GM04504 (cell line): ENCODE measurements at regions not wholly inside any gene's neighbourhood (a gene's known extent, or its start where the extent isn't known, plus 50 kb on each side); places are given as distances from the start of the nearest gene placed in this dataset.
"Not testable (repeated sequence)": the region's sequence is repeated elsewhere in the genome, so short reads cannot be mapped to it uniquely, and the experiment has no call there.

Experiments
- DNase-seq: peaks from one replicate; pipeline ENCODE4 v3.0.0-alpha.2; 2012; ENCODE audit warnings: low read depth

DNA sequence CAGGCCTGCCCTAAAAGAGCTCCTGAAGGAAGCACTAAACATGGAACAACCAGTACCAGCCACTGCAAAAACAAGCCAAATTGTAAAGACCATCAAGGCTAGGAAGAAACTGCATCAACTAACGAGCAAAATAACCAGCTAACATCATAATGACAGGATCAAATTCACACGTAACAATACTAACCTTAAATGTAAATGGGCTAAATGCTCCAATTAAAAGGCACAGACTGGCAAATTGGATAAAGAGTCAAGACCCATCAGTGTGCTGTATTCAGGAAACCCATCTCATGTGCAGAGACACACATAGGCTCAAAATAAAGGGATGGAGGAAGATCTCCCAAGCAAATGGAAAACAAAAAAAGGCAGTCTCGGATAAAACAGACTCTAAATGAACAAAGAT lies 117.7 kb upstream of the ETV3 start:
- DNase-seq = not testable (repeated sequence)

GRCh38 chr1:157254183-157254582 lies 116.0 kb upstream of the ETV3 start:
- not testable (repeated sequence) for DNase-seq

DNA sequence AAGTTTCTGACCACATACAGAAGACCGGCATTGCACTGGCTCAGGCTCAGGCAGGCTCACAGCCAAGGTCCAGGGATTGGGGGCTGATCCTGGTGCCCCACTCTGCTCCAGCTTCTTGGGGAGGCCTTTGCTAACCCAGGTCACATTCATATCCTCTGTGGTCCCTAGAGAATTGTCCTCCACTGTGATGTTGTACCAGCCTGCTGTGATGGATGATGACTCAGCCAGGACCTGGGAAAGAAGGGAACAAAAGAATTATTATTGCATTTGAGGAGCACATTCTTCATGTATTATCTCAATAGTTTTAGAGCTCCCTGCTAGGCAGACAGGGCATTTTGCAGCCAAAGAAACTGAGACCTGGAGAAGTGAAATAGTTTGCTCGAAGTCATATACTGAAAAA lies 114.3 kb upstream of the ETV3 start:
- DNase-seq = no peak

- DNase-seq = no peak
Observed at GRCh38 chr1:157249739-157250138, 111.5 kb upstream of the ETV3 start.

GRCh38 chr1:157249326-157249725 lies 111.1 kb upstream of the ETV3 start:
- DNase-seq = no peak

- DNase-seq = not testable (repeated sequence)
Observed at GRCh38 chr1:157247764-157248049, 109.5 kb upstream of the ETV3 start.

DNA sequence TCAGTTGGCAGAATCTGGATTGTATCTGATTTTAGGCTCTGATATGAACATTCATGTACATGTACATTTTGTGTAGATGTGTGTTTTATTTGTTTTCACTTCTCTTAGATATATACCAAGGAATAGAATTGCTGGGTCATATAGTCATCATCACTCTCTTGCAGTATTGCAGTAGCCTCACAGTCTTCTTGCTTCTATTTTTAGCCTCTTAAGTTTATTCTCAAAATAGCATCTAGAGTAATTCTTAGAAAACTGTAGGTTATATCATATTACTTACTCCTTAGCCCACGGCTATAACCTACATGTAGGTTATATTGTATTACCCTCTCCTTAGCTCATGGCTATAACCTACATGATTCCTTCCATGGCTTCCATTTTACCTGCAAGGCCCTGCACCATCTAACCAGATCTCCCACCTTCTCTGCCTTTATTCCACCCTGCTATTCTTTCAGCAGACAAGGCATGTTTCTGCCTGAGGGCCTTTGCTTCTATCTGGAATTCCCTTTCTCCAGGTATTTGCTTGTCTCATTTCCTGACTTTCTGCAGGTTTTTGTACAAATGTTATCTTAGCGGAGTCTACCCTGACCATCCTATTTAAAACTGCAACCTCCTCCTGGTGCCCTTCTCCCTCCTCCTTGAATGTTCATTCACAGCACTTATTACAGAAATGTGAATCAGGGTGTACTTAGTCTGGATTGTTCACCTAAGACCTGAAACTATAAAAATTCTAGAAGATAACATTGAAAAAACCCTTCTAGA lies 109.0 kb upstream of the ETV3 start:
- no peak for DNase-seq

DNA sequence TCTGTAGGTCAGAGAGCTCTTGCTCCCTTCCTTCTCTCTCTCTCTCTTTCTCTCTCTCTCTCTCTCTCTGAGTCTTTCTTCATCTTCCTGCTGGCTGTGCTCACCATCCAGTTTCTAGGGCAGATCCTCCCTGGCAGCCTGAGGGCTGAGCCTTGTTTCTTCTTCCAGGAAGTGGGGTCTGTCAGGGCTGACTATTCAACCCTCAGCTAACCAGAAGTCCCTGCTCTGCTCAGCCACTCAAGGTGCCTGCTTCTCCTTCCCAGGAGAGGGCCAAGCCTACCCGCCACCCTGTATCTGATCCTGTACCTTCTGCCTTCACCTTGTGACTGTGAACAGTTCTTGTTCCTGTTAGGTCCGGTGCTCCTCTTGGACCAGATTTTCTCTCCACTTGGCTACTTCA lies 107.6 kb upstream of the ETV3 start:
- DNase-seq = no peak

- DNase-seq = no peak
Observed at GRCh38 chr1:157241185-157241538, 103.0 kb upstream of the ETV3 start.

DNA sequence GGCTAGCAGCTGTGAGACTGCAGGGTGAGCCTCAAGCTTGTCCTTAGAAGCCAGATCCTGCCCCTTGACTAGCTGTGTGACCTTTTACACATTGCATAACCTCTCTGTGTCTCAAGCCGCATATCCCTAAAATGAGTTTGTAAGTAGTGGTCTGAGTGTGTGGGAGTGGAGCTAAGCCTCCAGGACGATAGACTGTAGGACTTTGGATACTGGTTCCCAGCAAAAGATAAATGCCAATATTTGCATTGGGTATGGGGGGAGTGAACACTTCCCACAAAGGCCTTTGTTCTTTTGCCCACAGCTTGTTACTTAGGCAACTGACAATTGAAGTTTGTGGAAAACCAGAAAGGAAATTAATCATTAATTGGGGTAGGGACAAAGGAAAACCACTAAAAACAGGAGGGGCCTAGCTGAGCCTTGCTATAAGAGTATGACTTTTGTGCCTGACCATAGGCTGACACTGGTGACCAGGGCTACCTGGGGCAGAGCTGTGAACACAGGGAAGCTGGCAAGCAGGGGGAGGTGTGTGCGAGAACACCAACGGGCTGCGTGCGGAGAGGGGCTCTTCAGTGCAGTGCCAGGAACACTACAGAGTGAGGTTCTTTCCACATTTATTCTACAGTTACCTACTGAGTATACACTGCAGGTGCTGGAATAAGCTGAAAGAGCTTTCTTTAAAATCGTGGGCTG lies 102.4 kb upstream of the ETV3 start:
- DNase-seq = no peak

DNA sequence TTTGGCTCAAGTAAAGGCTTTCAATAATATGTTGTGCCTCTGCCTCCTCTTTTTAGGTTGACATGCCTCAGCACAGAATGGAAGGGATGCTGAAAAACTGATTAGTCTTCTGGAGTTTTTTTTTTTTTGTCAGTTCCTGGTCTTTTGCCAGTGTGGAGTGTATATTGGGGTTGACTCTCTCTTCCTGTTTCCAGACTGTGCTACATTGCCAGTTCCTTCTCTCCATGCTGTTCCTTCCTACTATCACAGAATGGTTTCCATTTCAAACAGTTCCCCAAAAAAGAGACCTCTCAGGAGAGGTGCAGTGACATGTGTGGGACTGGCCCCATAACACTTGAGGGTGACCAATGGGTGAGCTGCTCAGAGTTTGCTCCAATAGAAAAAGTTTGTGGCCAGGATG lies 101.7 kb upstream of the ETV3 start:
- no peak for DNase-seq

DNA sequence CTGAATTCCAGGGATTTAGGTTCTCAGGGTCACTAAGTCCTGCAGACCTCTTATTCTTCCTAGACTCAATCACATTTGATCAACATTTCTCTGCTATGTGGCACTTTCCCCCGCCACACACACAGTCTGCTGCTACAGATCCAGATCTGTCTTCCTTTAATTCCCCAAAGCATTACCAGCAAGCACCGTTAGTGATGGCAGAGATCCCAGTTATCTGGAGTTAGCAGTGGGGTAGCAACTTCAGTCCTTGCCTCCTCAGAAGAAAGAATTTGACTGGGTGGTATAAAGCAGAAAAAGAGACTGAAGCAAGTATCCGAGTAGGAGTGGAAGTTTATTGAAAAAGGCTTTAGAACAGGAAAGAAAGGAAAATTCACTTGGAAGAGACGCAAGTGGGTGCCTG lies 100.4 kb upstream of the ETV3 start:
- no peak for DNase-seq

GRCh38 chr1:157237981-157238380 lies 99.8 kb upstream of the ETV3 start:
- no peak for DNase-seq

GRCh38 chr1:157237522-157237921 lies 99.3 kb upstream of the ETV3 start:
- no peak for DNase-seq

DNA sequence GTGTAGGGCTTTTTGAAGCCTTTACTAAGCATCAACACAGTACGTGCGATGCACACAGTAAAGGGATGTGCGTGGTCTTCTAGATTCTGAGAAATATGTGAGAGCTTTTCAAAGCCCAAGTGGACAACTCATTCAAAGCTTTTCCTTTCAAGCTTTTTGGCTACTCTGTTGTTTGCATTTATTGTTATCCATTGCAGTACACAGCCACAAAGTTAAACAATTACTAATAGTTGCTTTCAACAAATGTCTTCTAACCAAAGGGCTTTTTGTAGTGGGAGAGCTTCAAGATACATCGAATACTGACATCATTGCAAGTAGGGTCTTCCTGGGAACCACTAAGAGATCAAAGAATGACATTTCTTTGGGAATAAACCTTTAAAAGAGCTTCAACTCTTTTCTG lies 97.9 kb upstream of the ETV3 start:
- DNase-seq = no peak

DNA sequence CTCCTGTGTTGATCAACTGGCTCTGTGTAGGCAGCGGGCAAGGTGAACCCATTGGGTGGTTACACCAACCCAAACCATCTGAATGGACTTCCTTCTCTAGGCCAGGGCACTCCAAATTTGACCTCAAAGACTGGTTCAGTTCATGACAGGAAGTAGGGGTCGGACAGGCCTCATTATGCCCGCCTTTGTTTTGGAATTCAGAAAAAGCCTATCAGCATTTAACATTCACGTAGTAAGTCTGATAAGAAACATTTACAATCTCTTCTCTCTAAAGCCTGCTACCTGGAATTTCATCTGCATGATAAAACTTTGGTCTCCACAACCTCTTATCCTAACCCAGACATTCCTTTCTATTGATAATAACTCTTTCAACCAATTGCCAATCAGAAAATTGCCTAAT lies 97.1 kb upstream of the ETV3 start:
- no peak for DNase-seq

GRCh38 chr1:157234705-157235273 lies 96.6 kb upstream of the ETV3 start:
- no peak for DNase-seq

DNA sequence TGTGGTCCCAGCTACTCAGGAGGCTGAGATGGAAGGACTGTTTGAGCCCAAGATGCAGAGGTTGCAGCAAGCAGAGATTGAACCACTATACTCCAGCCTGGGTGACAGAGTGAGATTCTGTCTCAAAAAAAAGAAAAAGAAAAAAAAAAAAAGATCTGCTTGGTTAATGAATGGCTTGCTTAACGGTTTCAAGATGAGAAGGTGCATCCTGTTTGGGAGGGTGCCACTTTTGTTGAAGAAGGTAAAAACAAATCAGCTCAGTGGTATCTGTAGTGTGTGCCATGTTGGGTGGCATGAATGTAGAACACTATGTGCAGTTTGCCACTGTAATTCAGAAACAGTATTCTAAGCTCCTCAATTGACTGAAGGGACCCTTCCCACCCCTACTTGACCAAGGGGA lies 94.9 kb upstream of the ETV3 start:
- DNase-seq = no peak

DNA sequence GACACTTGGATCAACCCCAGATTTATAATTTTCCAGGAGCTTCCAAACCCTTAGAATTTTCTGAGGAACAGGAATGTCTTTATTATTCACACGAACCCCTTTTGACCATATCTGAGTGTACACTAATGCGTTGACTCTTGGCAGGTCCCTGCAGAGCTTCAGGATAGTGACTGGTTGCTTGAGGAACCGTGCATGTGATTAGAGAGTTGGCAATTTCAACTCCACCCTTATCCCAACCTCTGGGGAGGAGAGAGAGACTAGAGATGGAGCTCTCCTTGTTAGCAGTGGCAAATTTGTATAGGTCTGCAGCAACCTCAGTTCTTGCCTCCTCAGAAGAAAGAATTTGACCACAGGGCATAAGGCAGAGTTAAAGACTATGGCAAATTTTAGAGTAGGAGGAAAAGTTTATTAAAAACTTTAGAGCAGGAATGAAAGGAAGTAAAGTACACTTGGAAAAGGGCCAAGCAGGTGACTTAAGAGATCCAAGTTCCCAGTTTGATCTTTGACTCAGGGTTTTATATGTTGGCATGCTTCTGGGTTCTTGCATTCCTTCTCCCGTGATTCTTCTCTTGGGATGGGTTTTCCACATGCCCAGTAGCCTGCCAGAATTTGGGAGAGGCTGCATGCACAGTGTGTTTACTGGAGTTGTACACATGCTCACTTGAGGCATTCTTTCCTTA lies 93.8 kb upstream of the ETV3 start:
- no peak for DNase-seq

- no peak for DNase-seq
Observed at GRCh38 chr1:157230500-157230899, 92.3 kb upstream of the ETV3 start.

GRCh38 chr1:157227700-157228099 lies 89.5 kb upstream of the ETV3 start:
- no peak for DNase-seq

DNA sequence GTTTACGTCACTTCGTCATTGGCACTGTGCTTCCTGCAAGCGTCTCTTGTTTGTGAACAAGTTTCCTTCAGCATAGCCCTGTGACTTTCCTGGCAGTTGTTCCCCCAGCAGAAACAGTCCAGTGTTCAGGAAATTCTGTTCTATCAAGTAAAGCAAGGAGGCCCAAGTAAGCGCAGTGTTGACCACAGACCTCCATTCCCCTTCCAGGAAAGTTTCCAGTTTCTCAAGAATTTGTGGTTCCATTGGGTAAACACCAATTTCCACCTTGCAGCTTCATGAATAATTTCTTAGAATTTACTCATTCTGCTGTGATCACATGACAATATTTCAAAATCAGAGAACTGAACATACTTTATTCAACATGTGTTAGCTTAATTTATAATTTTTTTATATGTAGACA lies 88.5 kb upstream of the ETV3 start:
- DNase-seq = no peak

- no peak for DNase-seq
Observed at GRCh38 chr1:157219600-157219999, 81.4 kb upstream of the ETV3 start.
